GM21576 (cell line): ENCODE measurements at regions not wholly inside any gene's neighbourhood (a gene's known extent, or its start where the extent isn't known, plus 50 kb on each side); places are given as distances from the start of the nearest gene placed in this dataset.
"Not testable (repeated sequence)": the region's sequence is repeated elsewhere in the genome, so short reads cannot be mapped to it uniquely, and the experiment has no call there.

Experiments
- ATAC-seq: cut with Tn5 transposase; IDR thresholded peaks from one replicate; pipeline ENCODE4 v1.9.1; 2021; ENCODE audit warnings: mild to moderate bottlenecking, moderate library complexity; ENCODE audit not compliant: unreplicated experiment

GRCh38 chr6:4677011-4677750 lies 99.0 kb upstream of the CDYL start:
- no peak for ATAC-seq

DNA sequence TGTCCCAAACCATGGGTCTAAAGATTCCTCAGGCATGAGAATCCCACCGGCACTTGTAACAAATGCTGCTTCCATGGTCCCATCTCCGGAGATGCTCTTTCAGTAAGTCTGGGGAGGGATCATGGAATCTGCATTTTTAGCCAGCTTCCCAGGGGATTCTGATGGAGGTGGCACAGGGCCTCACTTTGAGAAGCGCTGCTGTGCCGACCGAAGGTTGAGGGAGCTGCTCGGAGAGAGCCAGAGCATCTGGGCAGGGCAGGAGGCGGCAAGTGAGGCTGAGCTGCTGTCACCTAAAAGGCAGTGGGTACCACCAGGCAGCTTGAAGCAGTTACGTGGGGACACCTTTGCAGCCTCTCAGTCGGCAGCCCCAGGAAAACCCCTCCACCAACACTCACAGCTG lies 100.2 kb upstream of the CDYL start:
- ATAC-seq: no peak

- no peak for ATAC-seq
These were observed 101.1 kb upstream of the CDYL start for GRCh38 chr6:4675121-4675520.

DNA sequence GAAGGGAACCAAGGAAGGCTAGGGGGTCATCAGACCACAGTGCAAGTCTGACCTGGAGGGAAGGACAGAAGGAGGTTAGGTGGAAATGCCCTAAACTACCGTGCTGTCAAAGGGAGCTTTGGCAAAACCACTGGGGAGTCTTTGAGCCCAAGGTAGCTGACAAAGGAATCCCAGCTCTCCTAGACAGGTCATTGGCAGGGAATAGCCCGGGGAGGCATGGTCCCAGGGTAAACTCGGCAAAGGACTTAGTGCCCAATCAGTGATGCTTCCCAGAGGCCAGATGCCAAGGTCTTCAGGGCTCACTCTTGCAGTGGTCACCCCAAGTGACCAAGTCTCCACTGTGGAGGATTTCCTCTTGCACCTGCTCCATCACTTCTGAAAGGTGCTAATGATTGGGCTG lies 102.3 kb upstream of the CDYL start:
- no peak for ATAC-seq

DNA sequence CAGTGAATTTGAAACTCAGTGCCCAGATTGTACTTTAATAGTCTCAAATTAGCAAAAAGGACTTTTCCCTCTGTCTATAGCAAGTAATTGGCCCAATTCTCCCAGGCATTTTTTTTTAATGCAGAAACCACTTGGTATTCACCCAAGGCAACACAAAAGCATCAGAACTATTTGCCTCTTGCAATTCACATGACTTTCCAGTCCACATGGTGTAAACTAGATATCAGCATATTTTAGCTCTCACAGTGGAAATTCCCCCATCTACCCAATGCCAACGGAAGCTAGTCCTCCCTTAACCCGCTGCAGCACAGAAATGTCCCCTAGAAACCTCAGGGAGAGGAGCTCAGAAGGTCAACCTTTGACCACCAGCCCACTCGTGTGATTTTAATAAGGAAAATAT lies 103.4 kb upstream of the CDYL start:
- no peak for ATAC-seq

GRCh38 chr6:4671587-4672115 lies 104.6 kb upstream of the CDYL start:
- ATAC-seq: no peak

- no peak for ATAC-seq
These were observed 105.3 kb upstream of the CDYL start for GRCh38 chr6:4670824-4671409.

DNA sequence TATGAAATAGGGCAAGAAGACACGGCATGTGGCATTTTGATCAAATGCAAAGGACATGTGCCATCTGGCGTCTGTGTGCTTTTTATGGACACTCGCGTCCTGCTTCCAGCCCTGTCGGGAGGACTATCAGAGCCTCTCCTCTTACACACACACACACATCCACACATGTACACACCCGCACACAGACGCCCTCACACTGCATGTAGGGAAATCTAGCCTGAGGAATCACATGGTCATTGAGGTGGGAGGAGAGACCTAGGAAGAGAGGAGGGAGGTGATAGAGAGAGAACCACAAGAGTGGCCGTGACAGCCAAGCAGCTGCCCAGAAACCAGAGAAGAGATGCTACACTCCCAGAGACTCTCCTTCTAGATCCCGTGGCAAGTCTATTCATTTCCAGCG lies 105.9 kb upstream of the CDYL start:
- no peak for ATAC-seq

DNA sequence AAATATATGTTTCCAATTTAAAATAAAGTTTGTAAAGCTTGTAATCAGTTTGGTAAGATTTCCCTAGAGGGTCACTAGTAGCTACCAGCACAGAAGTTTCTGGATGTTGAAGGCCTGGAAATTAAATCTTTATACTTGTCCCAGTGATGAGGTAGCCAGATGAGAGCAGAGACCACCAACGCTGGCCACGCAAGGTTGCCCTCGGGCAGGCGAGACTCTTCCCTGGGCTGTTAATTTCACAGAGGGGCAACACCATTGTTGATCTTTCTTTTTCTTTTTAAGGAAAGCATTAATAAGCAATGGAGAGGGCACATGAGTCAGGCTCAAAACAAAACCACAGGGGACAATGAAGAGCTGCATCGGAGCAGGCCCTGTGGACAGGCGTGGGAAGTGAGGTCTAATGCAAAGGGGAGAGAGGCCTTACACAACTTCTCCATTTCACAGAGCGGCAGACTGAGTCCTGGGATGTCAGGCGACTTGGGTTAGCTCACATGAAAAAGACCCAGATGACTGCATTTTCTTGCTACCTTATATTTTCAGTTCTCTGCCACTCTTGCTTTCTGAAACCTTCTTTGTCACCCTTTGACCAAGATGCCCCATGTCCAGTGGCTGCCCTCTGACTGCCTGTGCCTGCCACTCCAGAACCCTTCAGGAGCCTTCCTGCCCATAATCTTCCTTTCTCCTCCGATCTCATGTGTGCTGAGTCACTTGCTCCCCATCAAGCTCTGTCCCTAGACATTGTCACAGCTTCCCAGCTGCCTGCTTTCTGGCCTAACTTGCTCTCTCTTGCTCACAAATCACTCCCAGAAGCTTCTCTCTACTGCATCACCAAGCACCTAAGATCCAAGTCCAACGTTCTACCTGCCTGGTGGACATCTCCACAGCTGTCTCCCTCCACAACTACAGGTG lies 107.7 kb upstream of the CDYL start:
- no peak for ATAC-seq

DNA sequence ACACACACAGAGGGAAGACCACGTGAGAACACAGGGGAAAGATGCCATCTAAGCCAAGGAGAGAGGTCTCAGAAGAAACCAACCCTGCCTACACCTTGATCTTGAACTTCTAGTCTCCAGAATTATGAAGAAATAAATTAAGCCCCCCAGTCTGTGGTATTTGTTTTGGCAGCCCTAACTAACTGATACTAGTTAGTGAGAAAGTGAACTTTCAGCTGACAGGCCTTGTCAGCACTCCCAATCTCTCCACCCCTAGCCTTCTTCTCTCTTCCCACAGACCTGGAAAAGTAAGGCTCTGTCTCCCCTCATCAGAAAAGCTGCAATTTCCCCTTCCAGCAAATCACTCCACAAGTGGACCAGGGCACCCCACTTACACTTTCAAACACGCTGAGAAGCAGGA lies 108.6 kb upstream of the CDYL start:
- no peak for ATAC-seq

GRCh38 chr6:4666886-4667513 lies 109.2 kb upstream of the CDYL start:
- ATAC-seq: no peak

DNA sequence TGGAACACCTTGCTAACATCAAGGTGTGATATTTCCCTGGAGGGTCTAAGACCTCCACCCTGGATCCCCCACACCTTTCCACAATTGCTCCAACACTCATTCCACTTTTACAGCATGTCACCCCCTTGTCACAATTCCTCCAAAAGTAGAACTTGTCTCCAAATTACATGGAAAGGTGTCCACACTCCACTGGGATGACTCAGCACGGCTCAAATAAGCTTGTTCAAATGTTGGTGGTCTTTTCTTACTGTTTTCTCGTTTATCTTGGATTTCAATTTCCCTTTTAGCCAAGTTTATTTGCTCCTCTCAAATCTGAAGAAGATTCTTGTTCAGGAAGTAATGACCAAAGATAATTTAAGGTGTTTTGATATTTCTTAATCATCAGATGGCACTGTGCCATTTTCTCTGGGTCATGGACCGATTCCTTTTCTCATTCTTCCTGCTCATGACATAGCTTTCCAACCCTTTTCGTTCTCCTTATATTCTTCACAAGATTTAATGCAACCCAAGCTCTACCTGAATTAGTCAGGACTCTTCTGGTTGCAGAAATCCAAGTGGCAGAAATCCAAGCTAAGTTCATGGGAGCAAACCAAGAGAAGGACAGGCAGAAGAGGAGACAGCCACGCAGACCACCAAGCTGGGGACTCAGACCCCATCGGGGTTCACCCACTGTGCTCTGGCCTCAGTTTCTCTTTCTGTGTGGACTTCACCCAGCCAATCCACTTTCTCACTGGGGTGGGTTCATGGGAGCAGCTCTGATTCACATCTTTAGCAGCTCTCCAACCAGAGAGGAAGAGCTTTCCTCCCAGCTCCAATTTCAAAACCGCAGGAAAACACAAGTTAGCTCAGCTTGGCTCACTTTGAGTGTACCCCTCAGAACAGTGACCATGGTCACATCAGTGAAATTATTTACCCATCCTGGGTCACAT lies 110.5 kb upstream of the CDYL start:
- no peak for ATAC-seq

GRCh38 chr6:4664911-4665310 lies 111.3 kb upstream of the CDYL start:
- no peak for ATAC-seq

GRCh38 chr6:4664117-4664626 lies 112.0 kb upstream of the CDYL start:
- no peak for ATAC-seq

DNA sequence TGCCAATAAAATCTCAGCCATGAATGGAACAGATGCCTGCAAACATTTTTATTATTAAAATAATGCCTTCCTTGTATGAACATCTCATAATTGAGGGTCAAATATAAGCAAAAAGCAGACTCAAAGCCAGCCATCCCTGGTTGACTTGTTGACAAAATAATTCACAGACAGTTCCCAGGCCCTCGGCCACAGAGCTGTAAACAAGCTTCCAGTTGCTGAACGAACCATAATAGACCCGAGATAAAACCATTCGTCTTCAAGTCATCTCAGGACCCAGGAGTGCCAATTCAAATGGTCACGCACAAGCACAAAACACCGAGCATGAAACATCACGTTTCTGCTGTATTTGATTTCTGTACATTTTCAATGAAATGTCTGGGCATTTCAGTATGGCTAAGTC lies 113.3 kb upstream of the CDYL start:
- no peak for ATAC-seq

- no peak for ATAC-seq
These were observed 114.8 kb upstream of the CDYL start for GRCh38 chr6:4661391-4661790.

- ATAC-seq: no peak
These were observed 115.6 kb upstream of the CDYL start for GRCh38 chr6:4660377-4661321.

GRCh38 chr6:4659719-4660118 lies 116.5 kb upstream of the CDYL start:
- not testable (repeated sequence) for ATAC-seq

DNA sequence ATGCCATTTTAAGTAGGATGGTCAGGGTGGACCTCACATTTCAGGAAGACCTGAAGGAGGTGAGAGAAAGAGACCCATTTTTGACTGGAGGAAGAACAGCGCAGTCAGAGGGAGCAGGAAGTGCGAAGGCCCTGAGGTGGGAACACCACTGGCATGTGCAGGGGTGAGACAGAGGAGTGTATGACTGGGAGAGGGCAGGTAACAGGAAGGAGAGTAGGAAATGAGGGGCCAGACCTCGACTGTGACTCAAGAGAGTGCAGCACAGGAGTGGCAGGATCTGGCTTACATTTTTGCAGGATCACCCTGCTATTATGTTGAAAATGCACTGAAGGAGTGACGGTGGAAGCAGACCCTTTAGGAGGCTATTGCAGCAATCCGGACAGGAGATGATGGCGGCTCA lies 117.7 kb upstream of the CDYL start:
- no peak for ATAC-seq
